ENCODE measurements at regions not wholly inside any gene's neighbourhood (a gene's known extent, or its start where the extent isn't known, plus 50 kb on each side); places are given as distances from the start of the nearest gene placed in this dataset.
"Not testable (repeated sequence)": the region's sequence is repeated elsewhere in the genome, so short reads cannot be mapped to it uniquely, and the experiment has no call there.

GRCh38 chr2:91521944-91522343 lies 2830.5 kb downstream of the RPIA start:
- not testable (repeated sequence) for H3K4me1 ChIP-seq (ENCODE audit: control insufficient read depth, low read depth, low read length); H3K4me2 ChIP-seq (ENCODE audit: low read length); H3K79me1 ChIP-seq (ENCODE audit: low read length); H2BK5ac ChIP-seq (ENCODE audit: low read length); H2BK15ac ChIP-seq (replicated peaks; ENCODE audit: low read depth); H3K23ac ChIP-seq (ENCODE audit: low read length); H3K36me3 ChIP-seq (ENCODE audit: control insufficient read depth, insufficient read depth, low read length); H3K4me3 ChIP-seq (ENCODE audit: low read length); H2BK120ac ChIP-seq (ENCODE audit: low read depth, low read length); H3K27me3 ChIP-seq (ENCODE audit: insufficient read depth, low read length, poor library complexity); DNase-seq; H3K56ac ChIP-seq (ENCODE audit: low read length); H4K8ac ChIP-seq (ENCODE audit: low read depth, low read length); H3K4ac ChIP-seq (ENCODE audit: low read depth, low read length); H4K5ac ChIP-seq (ENCODE audit: low read length); H3K79me2 ChIP-seq (ENCODE audit: control insufficient read depth, insufficient read depth, low read length); H3K18ac ChIP-seq (ENCODE audit: low read length); H3K27ac ChIP-seq (ENCODE audit: low read depth, low read length); H2AK5ac ChIP-seq (ENCODE audit: low read length); H3K9ac ChIP-seq (ENCODE audit: low read length)
- no CpG with 5 or more reads among the region's 4 CpGs for WGBS (ENCODE audit: extremely low coverage, insufficient coverage, low lambda C conversion rate)

- H4K8ac ChIP-seq (ENCODE audit: low read depth, low read length); H3K79me2 ChIP-seq (ENCODE audit: control insufficient read depth, insufficient read depth, low read length); H3K79me1 ChIP-seq (ENCODE audit: low read length); H3K27me3 ChIP-seq (ENCODE audit: insufficient read depth, low read length, poor library complexity); H3K4ac ChIP-seq (ENCODE audit: low read depth, low read length); H4K5ac ChIP-seq (ENCODE audit: low read length); H3K18ac ChIP-seq (ENCODE audit: low read length); H3K4me2 ChIP-seq (ENCODE audit: low read length); H3K27ac ChIP-seq (ENCODE audit: low read depth, low read length); H3K9ac ChIP-seq (ENCODE audit: low read length); H2BK5ac ChIP-seq (ENCODE audit: low read length); H2BK15ac ChIP-seq (replicated peaks; ENCODE audit: low read depth); DNase-seq; H3K4me1 ChIP-seq (ENCODE audit: control insufficient read depth, low read depth, low read length); H2AK5ac ChIP-seq (ENCODE audit: low read length); H3K36me3 ChIP-seq (ENCODE audit: control insufficient read depth, insufficient read depth, low read length); H3K4me3 ChIP-seq (ENCODE audit: low read length); H2BK120ac ChIP-seq (ENCODE audit: low read depth, low read length); H3K56ac ChIP-seq (ENCODE audit: low read length); H3K23ac ChIP-seq (ENCODE audit: low read length): not testable (repeated sequence)
- WGBS (ENCODE audit: extremely low coverage, insufficient coverage, low lambda C conversion rate), result no CpG with 5 or more reads among the region's 5 CpGs
Observed at GRCh38 chr2:91522877-91523276, 2831.4 kb downstream of the RPIA start.

GRCh38 chr2:91523751-91524150 lies 2832.3 kb downstream of the RPIA start:
- H4K8ac ChIP-seq (ENCODE audit: low read depth, low read length); H2BK120ac ChIP-seq (ENCODE audit: low read depth, low read length); H3K79me2 ChIP-seq (ENCODE audit: control insufficient read depth, insufficient read depth, low read length); H2AK5ac ChIP-seq (ENCODE audit: low read length); H3K9ac ChIP-seq (ENCODE audit: low read length); H3K36me3 ChIP-seq (ENCODE audit: control insufficient read depth, insufficient read depth, low read length); H3K56ac ChIP-seq (ENCODE audit: low read length); H3K23ac ChIP-seq (ENCODE audit: low read length); H3K4me1 ChIP-seq (ENCODE audit: control insufficient read depth, low read depth, low read length); H3K79me1 ChIP-seq (ENCODE audit: low read length); H2BK15ac ChIP-seq (replicated peaks; ENCODE audit: low read depth); H4K5ac ChIP-seq (ENCODE audit: low read length); DNase-seq; H2BK5ac ChIP-seq (ENCODE audit: low read length); H3K4me3 ChIP-seq (ENCODE audit: low read length); H3K27me3 ChIP-seq (ENCODE audit: insufficient read depth, low read length, poor library complexity); H3K4me2 ChIP-seq (ENCODE audit: low read length); H3K4ac ChIP-seq (ENCODE audit: low read depth, low read length); H3K27ac ChIP-seq (ENCODE audit: low read depth, low read length); H3K18ac ChIP-seq (ENCODE audit: low read length): not testable (repeated sequence)
- no CpG with 5 or more reads among the region's 3 CpGs for WGBS (ENCODE audit: extremely low coverage, insufficient coverage, low lambda C conversion rate)

- not testable (repeated sequence) for DNase-seq; H3K27ac ChIP-seq (ENCODE audit: low read depth, low read length)
Observed at GRCh38 chr2:91525587-91525986, 2834.1 kb downstream of the RPIA start.

GRCh38 chr2:91526083-91526482 lies 2834.6 kb downstream of the RPIA start:
- H3K4me3 ChIP-seq (ENCODE audit: low read length); H2AK5ac ChIP-seq (ENCODE audit: low read length); H3K18ac ChIP-seq (ENCODE audit: low read length); H3K9ac ChIP-seq (ENCODE audit: low read length); H3K79me2 ChIP-seq (ENCODE audit: control insufficient read depth, insufficient read depth, low read length); H4K8ac ChIP-seq (ENCODE audit: low read depth, low read length); H2BK5ac ChIP-seq (ENCODE audit: low read length); H2BK120ac ChIP-seq (ENCODE audit: low read depth, low read length); H3K4me2 ChIP-seq (ENCODE audit: low read length); H4K5ac ChIP-seq (ENCODE audit: low read length); H3K4me1 ChIP-seq (ENCODE audit: control insufficient read depth, low read depth, low read length); DNase-seq; H3K23ac ChIP-seq (ENCODE audit: low read length); H2BK15ac ChIP-seq (replicated peaks; ENCODE audit: low read depth); H3K36me3 ChIP-seq (ENCODE audit: control insufficient read depth, insufficient read depth, low read length); H3K4ac ChIP-seq (ENCODE audit: low read depth, low read length); H3K79me1 ChIP-seq (ENCODE audit: low read length); H3K56ac ChIP-seq (ENCODE audit: low read length); H3K27ac ChIP-seq (ENCODE audit: low read depth, low read length); H3K27me3 ChIP-seq (ENCODE audit: insufficient read depth, low read length, poor library complexity): not testable (repeated sequence)
- no CpG with 5 or more reads among the region's 5 CpGs for WGBS (ENCODE audit: extremely low coverage, insufficient coverage, low lambda C conversion rate)

More at GRCh38 chr2:91525587-91525986, 2834.1 kb downstream of the RPIA start:
- not testable (repeated sequence) for H3K79me1 ChIP-seq (ENCODE audit: low read length); H3K9ac ChIP-seq (ENCODE audit: low read length); H3K79me2 ChIP-seq (ENCODE audit: control insufficient read depth, insufficient read depth, low read length); H4K8ac ChIP-seq (ENCODE audit: low read depth, low read length); H3K4me3 ChIP-seq (ENCODE audit: low read length); H2BK15ac ChIP-seq (replicated peaks; ENCODE audit: low read depth); H2BK120ac ChIP-seq (ENCODE audit: low read depth, low read length); H3K36me3 ChIP-seq (ENCODE audit: control insufficient read depth, insufficient read depth, low read length); H2AK5ac ChIP-seq (ENCODE audit: low read length); H2BK5ac ChIP-seq (ENCODE audit: low read length); H3K4me2 ChIP-seq (ENCODE audit: low read length); H3K18ac ChIP-seq (ENCODE audit: low read length); H3K23ac ChIP-seq (ENCODE audit: low read length); H3K4ac ChIP-seq (ENCODE audit: low read depth, low read length); H3K4me1 ChIP-seq (ENCODE audit: control insufficient read depth, low read depth, low read length); H3K27me3 ChIP-seq (ENCODE audit: insufficient read depth, low read length, poor library complexity); H3K56ac ChIP-seq (ENCODE audit: low read length); H4K5ac ChIP-seq (ENCODE audit: low read length)
- no CpG with 5 or more reads among the region's 2 CpGs for WGBS (ENCODE audit: extremely low coverage, insufficient coverage, low lambda C conversion rate)

- not testable (repeated sequence) for H3K27me3 ChIP-seq (ENCODE audit: insufficient read depth, low read length, poor library complexity); H2AK5ac ChIP-seq (ENCODE audit: low read length); H3K36me3 ChIP-seq (ENCODE audit: control insufficient read depth, insufficient read depth, low read length); H4K5ac ChIP-seq (ENCODE audit: low read length); H3K4ac ChIP-seq (ENCODE audit: low read depth, low read length); H3K18ac ChIP-seq (ENCODE audit: low read length); H3K9ac ChIP-seq (ENCODE audit: low read length); H2BK120ac ChIP-seq (ENCODE audit: low read depth, low read length); H3K79me1 ChIP-seq (ENCODE audit: low read length); H3K23ac ChIP-seq (ENCODE audit: low read length); H3K27ac ChIP-seq (ENCODE audit: low read depth, low read length); H3K4me3 ChIP-seq (ENCODE audit: low read length); H2BK15ac ChIP-seq (replicated peaks; ENCODE audit: low read depth); H4K8ac ChIP-seq (ENCODE audit: low read depth, low read length); H3K56ac ChIP-seq (ENCODE audit: low read length); H3K79me2 ChIP-seq (ENCODE audit: control insufficient read depth, insufficient read depth, low read length); H3K4me1 ChIP-seq (ENCODE audit: control insufficient read depth, low read depth, low read length); H2BK5ac ChIP-seq (ENCODE audit: low read length); H3K4me2 ChIP-seq (ENCODE audit: low read length); DNase-seq
- no CpG with 5 or more reads among the region's 2 CpGs for WGBS (ENCODE audit: extremely low coverage, insufficient coverage, low lambda C conversion rate)
Observed at GRCh38 chr2:91527056-91527455, 2835.6 kb downstream of the RPIA start.
